GM19099 (cell line): ENCODE measurements at regions not wholly inside any gene's neighbourhood (a gene's known extent, or its start where the extent isn't known, plus 50 kb on each side); places are given as distances from the start of the nearest gene placed in this dataset.

Source experiments
- POLR2A ChIP-seq: IDR thresholded peaks from 3 replicates; pipeline ENCODE4 v1.6.1; 2011; ENCODE audit warnings: low read depth; ENCODE audit not compliant: insufficient read length; ENCODE audit errors: extremely low read depth

DNA sequence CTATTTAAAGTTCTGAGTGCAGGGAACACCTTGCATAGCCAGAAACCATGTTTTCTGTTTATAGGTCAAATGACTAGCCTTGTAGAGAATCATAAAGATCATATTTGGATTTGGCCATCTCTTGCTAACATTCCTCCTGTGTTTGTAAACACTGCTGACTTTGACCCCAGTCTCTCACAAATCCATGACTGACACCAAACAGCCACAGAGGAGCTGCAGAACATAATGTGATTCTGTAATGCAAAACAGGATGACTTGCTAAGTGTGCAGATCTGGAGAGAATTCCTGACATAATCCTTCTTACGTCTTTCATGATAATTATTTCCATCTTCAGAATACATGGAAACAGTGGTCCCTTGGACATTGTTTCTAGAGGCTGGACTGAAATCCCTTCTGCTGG is 211.8 kb downstream of the BMP4 start:
- TF ChIP-seq POLR2A = no peak

DNA sequence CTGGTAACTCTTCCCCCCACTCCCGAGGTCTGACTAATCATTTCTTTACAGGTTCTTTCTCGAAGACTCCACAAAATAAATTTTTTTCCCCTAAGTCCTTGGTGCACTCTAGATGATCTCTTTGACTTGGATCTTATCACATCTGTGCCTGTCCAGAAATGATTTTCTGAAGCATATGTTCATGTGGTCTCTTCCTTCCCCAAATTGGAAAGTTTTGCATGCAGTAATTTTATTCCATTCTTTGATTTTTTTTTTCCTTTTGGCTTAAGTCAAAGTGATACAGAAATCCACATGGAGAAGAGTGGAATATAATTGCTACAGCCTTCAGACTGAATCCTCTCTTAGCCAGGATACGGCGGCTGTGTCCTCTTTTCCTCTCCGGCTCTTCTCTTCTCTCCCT is 213.3 kb downstream of the BMP4 start:
- TF ChIP-seq POLR2A = no peak

GRCh38 chr14:53742233-53742620 is 214.4 kb downstream of the BMP4 start:
- TF ChIP-seq POLR2A = no peak

GRCh38 chr14:53741479-53742232 is 215.0 kb downstream of the BMP4 start:
- TF ChIP-seq POLR2A = no peak

- no peak for TF ChIP-seq POLR2A
Measured at GRCh38 chr14:53740570-53740969, 216.1 kb downstream of the BMP4 start.

- no peak for TF ChIP-seq POLR2A
Measured at GRCh38 chr14:53735916-53736315, 220.7 kb downstream of the BMP4 start.

DNA sequence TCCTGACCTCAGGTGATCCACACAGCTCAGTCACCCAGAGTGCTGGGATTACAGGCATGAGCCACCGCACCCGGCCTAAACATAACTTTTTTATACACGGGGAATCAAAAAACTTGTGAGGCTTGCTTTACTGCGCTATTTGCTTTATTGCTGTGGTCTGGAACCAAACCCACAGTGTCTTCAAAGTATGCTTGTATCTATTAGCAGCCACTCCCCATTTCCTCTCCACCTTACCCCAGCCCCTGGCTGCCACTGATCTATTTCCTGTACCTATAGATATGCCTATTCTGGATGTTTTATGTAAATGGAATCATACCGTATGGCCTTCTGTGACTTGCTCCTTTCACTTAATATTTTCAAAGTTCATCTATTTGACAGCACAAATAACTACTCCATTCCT is 233.4 kb downstream of the BMP4 start:
- no peak for TF ChIP-seq POLR2A

DNA sequence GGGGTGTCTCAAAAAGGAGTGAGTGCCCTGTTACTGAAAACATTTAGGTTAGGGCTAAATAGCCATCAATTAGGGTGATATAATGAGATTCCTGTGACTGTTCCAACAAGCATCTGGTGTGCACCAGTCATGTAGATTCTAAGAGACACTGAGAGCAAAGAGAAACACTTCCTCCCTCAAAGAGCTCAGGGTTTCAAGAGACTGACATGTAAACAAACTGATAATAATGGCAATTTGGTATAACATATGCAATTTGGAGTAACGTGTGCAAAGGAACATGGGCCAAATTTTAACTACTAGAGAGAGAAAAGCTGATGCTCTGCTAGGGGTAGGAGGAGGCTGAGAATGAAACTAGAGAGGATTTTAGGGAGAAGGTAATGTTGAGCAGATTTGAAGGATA is 237.1 kb downstream of the BMP4 start:
- TF ChIP-seq POLR2A = no peak

GRCh38 chr14:53716578-53716977 is 240.0 kb downstream of the BMP4 start:
- TF ChIP-seq POLR2A = no peak

DNA sequence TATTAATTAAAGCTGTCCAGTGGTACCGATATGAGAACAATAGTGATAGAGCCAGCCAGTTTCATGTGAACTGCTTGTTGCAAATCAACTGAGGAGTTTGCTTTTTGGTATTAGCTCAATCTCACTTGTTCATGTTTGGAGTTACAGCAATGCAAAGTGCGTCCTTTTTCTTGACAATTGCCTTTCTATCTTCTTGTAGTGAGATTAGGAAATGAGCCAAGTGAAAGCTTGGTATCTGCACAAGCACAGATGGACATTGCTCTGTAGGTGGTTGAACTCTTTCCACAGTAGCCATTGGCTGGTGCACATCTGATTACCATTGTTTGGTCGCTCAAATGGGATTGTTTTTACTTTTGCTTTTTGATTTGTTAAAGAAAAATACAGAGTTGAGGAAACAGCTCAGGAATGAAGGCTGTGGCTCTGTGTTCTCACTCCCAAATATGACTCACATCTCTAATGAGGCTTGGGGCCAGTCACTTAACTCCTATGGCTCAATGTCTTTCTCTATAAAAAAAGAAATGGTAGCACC is 241.4 kb downstream of the BMP4 start:
- no peak for TF ChIP-seq POLR2A

- no peak for TF ChIP-seq POLR2A
Measured at GRCh38 chr14:53714495-53715192, 242.0 kb downstream of the BMP4 start.

DNA sequence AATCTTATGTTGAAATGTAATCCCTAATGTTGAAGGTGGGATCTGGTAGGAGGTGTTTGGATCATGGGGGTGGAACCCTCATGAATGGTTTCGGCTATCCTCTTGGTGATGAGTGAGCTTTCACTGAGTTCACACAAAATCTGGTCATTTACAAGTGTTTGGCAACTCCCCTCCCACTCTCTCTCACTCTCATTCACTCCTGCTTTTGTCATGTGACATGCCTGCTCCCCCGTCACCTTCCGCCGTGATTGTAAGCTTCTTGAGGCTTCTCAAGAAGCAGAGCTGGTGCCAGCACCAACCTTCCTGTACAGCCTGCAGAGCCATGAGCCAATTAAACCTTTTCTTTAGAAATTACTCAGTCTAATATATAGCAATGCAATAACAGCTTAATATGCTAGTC is 245.4 kb downstream of the BMP4 start:
- TF ChIP-seq POLR2A = no peak

GRCh38 chr14:53710615-53711014 is 246.0 kb downstream of the BMP4 start:
- TF ChIP-seq POLR2A = no peak

- TF ChIP-seq POLR2A = no peak
Measured at GRCh38 chr14:53709381-53709780, 247.2 kb downstream of the BMP4 start.

DNA sequence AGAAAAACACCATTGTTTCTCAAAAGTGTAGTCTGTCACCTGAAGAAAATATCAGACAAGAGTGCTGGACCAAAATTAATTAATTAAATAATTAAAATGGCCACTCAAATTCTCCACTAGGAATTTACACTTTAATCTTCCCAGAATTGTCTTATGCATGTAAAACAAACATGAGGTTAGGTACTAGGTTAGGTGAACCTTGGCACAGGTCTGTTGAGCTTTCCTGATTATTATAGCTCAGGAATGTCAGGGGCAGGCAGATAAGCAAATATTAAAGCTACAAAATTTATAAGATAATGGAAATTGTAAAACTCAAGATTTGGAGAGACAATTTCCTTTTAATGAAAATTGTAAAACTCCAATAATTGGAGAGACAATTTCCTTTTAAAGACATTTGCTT is 253.2 kb downstream of the BMP4 start:
- TF ChIP-seq POLR2A = no peak
